ENCODE measurements at regions not wholly inside any gene's neighbourhood (a gene's known extent, or its start where the extent isn't known, plus 50 kb on each side); places are given as distances from the start of the nearest gene placed in this dataset.

- TF ChIP-seq EP300 (IDR thresholded peaks at IDR 0.05; ENCODE audit: borderline replicate concordance) (no peak), YY1 (IDR thresholded peaks at IDR 0.05; ENCODE audit: low read depth) (no peak), CEBPB (IDR thresholded peaks at IDR 0.05) (no peak), TAF1 (IDR thresholded peaks at IDR 0.05; ENCODE audit: low read depth) (no peak), TEAD4 (IDR thresholded peaks at IDR 0.05) (no peak), MAX (IDR thresholded peaks at IDR 0.05) (no peak), EGR1 (IDR thresholded peaks at IDR 0.05) (no peak), CREB1 (IDR thresholded peaks at IDR 0.05; ENCODE audit: low read depth) (no peak), FOXM1 (IDR thresholded peaks at IDR 0.05; ENCODE audit: borderline replicate concordance, low read depth) (no peak)
- TF ChIP-seq, protein P1, sequence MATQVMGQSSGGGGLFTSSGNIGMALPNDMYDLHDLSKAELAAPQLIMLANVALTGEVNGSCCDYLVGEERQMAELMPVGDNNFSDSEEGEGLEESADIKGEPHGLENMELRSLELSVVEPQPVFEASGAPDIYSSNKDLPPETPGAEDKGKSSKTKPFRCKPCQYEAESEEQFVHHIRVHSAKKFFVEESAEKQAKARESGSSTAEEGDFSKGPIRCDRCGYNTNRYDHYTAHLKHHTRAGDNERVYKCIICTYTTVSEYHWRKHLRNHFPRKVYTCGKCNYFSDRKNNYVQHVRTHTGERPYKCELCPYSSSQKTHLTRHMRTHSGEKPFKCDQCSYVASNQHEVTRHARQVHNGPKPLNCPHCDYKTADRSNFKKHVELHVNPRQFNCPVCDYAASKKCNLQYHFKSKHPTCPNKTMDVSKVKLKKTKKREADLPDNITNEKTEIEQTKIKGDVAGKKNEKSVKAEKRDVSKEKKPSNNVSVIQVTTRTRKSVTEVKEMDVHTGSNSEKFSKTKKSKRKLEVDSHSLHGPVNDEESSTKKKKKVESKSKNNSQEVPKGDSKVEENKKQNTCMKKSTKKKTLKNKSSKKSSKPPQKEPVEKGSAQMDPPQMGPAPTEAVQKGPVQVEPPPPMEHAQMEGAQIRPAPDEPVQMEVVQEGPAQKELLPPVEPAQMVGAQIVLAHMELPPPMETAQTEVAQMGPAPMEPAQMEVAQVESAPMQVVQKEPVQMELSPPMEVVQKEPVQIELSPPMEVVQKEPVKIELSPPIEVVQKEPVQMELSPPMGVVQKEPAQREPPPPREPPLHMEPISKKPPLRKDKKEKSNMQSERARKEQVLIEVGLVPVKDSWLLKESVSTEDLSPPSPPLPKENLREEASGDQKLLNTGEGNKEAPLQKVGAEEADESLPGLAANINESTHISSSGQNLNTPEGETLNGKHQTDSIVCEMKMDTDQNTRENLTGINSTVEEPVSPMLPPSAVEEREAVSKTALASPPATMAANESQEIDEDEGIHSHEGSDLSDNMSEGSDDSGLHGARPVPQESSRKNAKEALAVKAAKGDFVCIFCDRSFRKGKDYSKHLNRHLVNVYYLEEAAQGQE (IDR thresholded peaks at IDR 0.05; ENCODE audit: low read depth): no peak
These were observed 465.6 kb downstream of the FOXG1 start for GRCh38 chr14:29232153-29232552.
